Uterus (tissue), 2 donors: ENCODE measurements at regions not wholly inside any gene's neighbourhood (a gene's known extent, or its start where the extent isn't known, plus 50 kb on each side); places are given as distances from the start of the nearest gene placed in this dataset.

Experiments used
- POLR2A ChIP-seq, 2 donors: fragments of 450-650 bp; IDR thresholded peaks; one replicate each; pipeline ENCODE4 v1.6.1; 2016; ENCODE audit warnings: antibody characterized with exemption in 2 of 2, mild to moderate bottlenecking in 1 of 2, moderate library complexity in 1 of 2
- TF ChIP-seq, protein P1 (sequence below), 4 experiments: fragments of 200-600 bp in 2 of 4; fragments of 450-650 bp in 2 of 4; sonication (generic) in 2 of 4; IDR thresholded peaks; one replicate each; pipeline ENCODE4 v1.5.1; 2016 to 2019; ENCODE audit warnings: antibody characterized with exemption in 4 of 4, mild to moderate bottlenecking in 2 of 4, moderate library complexity in 1 of 4

DNA sequence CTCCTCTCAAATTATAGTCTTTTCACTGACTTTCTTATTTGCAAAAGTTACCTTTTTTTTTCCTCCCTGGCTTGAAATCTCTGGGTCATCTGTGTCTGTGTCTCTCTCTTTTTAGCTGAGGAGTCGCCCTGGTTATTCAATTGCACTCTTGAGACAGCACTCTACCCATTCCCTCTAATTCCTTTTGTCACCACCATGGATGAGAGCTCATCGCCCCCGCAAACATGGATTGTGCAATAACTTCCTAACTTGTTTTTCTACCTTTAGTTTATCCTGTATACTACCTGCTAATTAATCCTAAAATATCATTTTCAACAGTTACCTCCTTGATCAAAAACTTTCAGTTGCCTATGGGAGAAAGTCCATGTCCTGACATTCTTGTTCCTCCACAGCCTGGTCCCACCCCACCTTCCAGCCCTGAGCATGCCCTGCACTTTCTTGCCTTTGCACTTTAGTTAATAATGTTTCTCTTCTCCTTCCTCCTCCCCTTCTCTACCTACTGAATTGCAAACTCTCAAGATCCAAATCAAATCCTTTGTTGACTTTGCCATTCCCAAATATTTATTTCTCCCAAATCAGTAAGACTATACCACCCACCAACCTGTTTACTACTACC, 110.4 kb upstream of the MAGI3 start:
- TF ChIP-seq, protein P1, sequence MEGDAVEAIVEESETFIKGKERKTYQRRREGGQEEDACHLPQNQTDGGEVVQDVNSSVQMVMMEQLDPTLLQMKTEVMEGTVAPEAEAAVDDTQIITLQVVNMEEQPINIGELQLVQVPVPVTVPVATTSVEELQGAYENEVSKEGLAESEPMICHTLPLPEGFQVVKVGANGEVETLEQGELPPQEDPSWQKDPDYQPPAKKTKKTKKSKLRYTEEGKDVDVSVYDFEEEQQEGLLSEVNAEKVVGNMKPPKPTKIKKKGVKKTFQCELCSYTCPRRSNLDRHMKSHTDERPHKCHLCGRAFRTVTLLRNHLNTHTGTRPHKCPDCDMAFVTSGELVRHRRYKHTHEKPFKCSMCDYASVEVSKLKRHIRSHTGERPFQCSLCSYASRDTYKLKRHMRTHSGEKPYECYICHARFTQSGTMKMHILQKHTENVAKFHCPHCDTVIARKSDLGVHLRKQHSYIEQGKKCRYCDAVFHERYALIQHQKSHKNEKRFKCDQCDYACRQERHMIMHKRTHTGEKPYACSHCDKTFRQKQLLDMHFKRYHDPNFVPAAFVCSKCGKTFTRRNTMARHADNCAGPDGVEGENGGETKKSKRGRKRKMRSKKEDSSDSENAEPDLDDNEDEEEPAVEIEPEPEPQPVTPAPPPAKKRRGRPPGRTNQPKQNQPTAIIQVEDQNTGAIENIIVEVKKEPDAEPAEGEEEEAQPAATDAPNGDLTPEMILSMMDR (IDR thresholded peaks at IDR 0.05): no peak
- TF ChIP-seq POLR2A (IDR thresholded peaks at IDR 0.05): no peak
